HG03439 (cell line): ENCODE measurements at regions not wholly inside any gene's neighbourhood (a gene's known extent, or its start where the extent isn't known, plus 50 kb on each side); places are given as distances from the start of the nearest gene placed in this dataset.
"Not testable (repeated sequence)": the region's sequence is repeated elsewhere in the genome, so short reads cannot be mapped to it uniquely, and the experiment has no call there.

ENCODE experiments used
- ATAC-seq: cut with Tn5 transposase; IDR thresholded peaks from one replicate; pipeline ENCODE4 v1.9.1; 2021; ENCODE audit warnings: mild to moderate bottlenecking, moderate library complexity; ENCODE audit not compliant: unreplicated experiment

DNA sequence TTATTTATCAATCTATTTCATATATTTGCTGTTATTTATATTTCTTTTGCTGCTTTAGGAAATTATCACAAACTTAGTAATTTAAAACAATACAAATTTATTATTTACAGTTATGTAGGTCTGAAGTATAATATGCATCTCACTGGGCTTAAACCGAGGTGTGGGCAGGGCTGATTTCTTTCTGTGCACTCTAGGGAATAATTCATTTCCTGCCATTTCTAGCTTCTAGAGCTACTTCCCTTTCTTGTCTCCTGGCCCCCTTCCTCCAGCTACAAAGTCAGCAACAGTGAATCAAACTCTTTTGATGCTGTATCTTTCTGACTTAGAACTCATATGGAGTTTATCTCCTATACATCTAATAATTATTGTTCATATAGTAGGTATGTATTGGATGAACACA lies 303.5 kb upstream of the ARSJ start:
- ATAC-seq, result no peak

DNA sequence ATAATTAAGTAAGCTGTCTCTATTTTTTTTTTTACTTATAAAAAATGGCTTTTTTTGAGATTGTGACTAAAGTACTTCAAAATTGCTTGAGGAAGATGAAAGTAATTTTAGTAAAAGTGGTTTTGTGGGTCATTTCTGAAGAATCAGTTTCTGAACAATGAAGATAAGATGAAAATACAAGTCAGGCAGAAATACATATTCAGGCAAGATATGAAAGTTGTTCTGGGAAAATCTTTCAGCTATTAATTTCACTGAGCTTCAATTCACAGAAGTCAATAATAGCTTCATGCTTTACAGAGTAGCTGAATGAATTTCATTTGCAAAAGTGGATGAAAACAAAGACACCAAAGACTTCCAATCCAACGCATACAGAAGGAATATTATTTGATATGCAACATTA lies 305.2 kb upstream of the ARSJ start:
- no peak for ATAC-seq

DNA sequence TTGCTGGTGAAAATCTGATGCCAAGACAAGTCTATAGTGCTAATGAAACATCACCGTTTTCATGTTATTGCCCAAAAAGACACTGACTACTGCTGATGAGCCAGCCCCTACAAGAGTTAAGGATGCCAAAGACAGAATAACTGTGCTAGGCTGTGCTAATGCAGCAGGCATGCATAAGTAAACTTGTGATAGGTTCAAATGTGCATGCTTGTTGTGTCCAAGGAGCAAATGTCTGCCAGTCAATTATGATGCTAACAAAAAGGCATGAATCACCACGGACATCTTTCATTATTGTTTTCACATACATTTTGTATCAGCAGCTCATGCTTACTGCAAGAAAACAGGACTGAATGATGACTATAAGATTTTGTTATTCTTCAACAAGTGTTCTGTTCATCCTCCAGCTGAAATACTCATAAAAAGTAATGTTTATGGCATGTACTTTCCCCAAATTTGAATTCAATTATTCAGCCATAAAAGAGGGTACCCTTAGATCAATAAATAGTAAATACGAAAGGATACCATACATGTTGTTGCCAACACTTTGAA lies 306.9 kb upstream of the ARSJ start:
- ATAC-seq, result no peak

DNA sequence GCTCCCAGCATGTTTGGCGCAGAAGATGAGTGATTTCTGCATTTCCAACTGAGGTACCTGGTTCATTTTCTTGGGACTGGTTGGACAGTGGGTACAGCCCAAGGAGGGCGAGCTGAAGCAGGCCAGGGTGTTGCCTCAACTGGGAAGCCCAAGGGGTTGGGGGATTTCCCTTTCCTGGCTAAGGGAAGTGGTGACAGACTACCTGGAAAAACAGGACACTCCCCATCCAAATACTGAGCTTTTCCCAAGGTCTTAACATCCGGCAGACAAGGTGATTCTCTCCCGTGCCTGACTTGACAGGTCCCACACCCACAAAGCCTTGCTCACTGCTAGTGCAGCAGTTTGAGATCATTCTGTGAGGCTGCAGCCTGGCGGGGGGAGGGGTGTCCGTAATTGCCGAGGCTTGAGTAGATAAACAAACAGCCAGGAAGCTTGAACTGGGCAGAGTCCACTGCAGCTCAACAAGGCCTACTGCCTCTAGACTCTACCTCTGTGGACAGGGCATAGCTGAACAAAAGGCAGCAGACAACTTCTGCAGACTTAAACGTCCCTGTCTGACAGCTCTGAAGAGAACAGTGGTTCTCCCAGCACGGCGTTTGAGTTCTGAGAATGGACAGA lies 307.7 kb upstream of the ARSJ start:
- no peak for ATAC-seq

DNA sequence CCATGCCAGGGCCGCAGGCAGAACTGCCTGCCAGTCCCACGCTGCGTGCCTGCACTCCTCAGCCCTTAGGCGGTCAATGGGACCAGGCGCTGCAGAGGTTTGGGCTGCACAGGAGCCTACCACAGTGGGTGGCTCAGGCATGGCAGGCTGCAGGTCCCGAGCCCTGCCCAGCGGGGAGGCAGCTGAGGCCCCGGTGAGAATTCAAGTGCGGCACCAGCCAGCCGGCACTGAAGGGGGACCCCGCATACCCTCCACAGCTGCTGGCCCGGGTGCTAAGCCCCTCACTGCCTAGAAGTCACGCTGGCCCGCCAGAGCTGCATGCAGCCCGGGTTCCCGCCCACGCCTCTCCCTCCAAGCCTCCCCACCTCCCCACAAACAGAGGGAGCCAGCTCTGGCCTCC lies 302.5 kb upstream of the UGT8 start:
- ATAC-seq, result no peak

DNA sequence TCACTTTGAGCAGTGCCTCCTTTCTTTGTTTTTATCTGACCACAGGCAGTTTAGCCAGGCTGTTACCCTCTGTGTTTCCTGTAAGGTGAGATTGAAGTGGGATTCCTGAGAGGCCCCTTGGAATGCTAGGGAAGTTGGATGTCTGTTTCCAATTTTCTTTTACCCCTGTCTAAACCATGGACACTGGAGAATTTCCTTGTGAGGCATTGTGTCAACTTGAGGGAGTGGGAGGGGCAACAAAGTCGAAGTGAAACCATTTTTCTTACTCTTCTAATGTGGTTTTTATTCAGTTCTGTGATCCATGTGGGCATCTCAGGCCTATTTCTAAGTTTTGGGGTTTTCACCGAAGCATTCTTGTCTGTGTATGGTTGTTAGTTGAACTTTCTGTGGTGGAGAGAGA lies 296.1 kb upstream of the UGT8 start:
- no peak for ATAC-seq

DNA sequence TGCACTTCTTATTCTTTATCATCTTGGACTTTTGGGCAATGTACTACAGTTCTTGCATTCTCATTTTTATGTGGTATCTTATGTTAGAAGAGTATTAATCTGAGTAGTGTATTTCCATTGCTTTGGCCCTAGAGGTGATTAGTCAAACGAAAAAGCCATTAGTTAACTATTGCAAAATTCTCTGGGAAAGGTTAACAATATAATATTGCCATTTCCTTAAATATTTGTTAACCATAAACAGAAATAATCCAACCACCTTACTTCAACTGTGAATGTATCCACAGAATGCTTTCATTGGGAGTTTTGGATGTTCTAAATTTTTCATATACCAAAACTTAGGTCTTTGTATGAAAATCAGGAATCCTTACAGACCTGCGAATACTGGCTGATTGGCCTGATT lies 294.6 kb upstream of the UGT8 start:
- ATAC-seq, result no peak

DNA sequence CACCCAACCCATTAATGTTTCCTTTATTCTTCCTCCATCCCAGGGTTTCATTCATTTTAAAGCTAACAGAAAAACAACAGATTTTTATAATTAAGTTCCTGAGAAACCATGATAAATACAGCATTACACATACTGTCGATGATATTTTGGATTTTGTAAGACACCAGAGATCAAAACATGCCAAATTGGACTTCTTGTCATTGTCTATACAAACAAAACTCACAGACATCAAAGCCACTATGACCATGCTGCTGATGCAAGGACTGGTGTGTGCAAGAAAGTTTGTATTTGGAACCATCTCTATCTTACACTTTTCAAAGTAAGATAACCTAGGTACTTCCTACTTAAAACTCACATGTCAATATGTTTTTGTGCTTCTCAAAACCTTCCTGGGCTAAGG lies 294.0 kb upstream of the UGT8 start:
- no peak for ATAC-seq

DNA sequence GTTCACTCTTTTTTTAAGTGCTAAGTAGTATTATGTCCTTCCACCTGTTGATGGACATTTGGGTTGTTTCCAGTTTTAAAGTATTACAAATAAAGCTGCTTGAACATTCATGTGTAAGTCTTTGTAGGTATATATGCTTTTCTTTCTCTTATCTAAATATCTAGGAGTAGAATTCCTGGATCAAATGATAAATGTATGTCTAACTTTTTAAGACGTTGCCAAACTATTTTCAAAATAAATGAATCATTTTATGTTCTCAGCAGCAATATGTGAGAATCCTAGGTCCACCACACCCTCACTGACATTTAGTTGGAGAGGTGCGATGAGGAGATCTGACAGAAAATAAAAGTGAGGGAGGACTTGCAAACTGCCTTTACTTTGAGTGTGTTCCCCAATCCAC lies 291.7 kb upstream of the UGT8 start:
- no peak for ATAC-seq

DNA sequence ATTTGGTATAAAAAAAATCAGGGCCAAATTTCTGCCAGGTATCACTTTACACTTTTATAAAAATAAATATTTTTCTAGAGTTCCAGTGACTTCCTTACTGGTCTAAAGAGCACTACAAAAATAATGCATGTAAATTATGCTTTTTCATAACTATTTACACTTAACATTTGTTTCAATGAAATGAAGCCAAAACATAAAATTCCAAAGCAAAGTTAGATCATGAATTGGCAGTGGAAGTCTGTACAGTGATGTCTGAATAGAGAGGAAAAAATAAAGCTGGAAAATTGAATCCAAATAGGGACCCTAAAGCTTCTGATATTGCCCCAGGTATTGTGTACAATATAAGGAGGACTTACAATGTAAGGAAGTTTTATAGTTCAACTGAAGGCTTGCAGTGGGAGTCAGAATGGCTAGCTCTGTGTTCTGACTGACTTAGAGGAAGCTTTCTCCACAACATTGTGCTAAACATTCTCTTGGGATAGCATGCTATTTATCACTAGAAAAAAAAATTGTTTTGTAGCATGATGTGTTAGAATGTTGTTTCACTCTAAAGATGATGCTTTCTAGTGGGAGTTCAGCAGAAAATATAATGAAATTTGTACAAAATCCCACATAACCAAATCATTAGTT lies 288.2 kb upstream of the UGT8 start:
- no peak for ATAC-seq

DNA sequence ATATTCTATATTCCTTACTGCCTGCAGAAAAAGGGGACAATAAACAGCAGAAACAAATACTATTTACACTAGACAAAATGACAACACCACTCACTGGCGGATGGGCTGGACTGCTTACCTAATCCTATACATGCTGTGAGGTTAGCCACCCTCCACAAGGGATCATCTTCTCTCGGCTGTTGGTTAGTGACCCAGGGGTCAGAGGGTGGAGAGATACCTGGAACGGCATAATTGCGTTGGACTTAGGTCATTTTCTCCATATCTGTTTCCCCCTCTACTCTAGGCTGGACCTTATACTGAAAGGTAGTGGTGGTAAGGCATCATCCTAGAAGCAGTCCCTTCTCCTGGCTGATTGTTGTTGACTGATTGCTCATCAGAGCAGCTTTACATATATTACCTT lies 286.8 kb upstream of the UGT8 start:
- ATAC-seq, result no peak

DNA sequence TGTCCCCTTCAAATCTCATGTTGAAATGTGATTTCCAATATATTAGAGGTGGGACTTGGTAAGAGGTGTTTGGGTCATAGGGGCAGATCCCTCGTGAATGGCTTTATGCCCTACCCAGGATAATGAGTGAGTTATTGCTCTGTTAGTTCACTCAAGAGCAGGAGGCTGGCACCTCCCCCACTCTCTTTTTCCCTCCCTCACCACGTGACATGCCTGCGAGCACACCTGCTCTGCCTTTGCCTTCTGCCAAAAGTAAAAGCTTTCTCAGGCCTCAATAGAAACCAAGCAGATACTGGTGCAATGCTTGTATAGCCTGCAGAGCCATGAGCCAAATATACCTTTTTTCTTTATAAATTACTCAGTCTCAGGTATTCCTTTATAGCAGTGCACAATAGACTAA lies 286.3 kb upstream of the UGT8 start:
- ATAC-seq, result no peak

DNA sequence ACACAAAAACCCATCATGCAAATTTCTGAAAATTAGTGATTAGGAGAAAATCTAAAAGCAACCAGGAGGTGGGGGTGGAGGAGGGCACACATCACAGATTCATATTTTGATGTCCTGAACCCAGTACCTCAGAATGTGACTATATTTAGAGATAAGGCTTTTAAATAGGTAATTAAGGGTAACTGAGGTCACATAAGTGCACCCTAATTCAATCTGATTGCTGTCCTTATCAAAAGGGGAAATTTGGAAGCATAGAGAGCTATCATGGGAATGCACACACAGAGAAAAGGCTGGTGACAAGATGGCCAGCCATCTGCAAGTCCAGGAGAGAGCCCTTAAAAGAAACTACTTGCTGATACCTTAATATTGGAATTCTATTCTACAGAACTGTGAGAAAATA lies 281.8 kb upstream of the UGT8 start:
- no peak for ATAC-seq

DNA sequence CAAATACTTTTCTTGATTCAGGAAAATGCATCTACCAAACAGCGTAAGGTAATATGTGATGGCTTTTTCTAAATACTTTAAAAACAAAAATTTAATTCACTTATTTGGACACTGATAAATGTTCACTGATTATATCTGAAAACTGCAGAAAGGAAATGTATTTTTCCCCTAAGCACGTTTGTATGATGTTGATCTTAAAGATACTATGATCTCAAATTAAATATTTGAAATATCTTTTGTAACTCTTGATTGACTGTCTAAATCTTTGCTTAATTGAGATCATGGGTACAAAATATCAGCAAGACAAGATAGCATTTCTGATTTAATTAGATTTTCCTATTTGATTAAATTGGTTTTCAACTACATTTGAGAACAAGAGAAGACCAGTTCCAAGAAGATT lies 281.0 kb upstream of the UGT8 start:
- ATAC-seq, result no peak

DNA sequence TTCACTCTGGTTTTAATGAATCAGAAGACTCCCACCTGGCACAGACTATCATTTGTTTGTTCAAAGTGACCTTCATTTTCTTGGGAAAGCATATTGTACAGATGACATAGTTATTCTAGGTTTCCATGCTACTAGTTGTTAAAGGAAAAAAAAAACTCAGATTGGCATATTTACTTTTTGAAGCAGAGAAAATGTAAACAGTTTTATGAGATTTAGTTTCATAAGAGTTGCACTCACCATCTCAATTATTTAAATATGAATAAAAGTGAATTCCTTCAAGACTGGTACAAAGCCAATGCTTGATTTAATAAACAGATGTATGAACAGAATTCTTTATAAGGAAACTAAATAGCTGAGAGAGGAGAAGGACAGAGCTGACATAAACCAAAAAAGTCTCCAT lies 280.3 kb upstream of the UGT8 start:
- ATAC-seq, result no peak

DNA sequence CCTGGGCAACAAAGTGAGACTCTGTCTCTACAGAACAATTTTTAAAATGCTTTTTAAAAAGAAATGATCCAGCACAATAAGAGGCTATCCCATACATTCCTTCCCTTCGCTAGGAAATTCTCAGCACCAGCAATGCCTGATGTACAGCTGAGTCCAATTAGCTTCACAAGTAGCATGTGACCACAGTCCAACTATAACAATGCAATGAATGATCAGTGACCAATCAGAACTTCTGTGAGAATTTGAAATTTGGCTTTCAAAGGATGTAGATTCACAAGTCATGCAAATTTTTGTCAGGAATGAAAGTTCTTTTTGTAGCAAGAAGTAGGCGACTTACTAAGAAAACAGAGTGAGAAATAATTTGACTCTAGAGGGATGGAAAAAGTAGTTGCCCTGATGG lies 278.5 kb upstream of the UGT8 start:
- ATAC-seq, result no peak

DNA sequence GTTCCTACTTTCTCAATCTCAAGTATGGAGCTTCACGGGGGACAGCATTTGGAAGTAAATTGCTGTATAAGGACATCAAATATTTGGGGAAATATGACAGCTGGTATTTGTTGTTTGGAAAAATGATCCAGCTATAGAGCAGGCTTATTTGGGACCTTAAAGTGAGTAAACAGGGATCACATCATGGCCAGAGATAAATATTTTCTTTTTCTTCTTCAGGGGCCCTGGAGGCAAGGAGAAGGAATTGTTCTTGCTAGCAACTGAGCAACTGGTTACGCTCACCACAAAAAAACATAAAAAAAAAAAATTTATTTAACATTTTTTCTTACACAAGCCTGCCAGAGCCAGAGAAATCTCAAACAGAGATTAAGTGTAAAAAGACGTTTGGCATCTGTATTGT lies 277.2 kb upstream of the UGT8 start:
- ATAC-seq, result no peak

DNA sequence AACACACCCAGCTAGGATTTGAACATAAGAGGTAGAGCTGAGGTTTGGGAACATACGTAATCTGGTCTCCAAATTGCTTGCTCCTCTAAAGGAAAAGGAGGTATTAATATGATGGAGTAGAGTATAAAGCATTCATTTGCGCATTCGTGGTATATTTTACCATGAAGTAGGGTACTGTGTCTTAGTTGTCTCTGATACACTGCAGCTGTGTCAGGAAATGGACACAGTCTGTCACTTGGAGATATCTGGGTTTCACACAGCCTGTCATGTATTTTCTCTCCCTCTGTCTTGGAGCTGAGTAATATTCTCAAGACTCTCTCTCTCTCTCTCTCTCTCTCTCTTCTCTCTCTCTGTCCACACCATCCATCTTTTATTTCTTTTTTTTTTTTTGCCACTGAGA lies 274.8 kb upstream of the UGT8 start:
- ATAC-seq, result no peak

DNA sequence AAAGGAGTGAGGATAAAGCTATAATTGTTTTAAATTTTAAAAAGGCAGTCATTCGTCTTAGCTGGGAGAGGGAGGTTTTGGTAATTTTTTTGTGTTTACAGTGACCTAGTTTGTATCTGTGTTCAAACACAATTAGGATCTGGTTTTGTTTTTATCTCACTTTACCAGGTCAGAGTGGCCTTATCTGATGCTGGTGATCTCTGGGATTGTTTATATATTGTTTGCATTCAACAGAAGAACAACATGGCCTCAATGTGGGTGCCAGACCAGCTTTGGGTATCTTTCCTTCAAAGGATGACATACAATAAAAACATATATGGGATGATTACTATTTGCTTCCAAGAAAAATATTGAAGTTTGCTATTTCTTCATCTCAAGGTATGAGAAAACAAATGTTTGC lies 272.2 kb upstream of the UGT8 start:
- no peak for ATAC-seq

DNA sequence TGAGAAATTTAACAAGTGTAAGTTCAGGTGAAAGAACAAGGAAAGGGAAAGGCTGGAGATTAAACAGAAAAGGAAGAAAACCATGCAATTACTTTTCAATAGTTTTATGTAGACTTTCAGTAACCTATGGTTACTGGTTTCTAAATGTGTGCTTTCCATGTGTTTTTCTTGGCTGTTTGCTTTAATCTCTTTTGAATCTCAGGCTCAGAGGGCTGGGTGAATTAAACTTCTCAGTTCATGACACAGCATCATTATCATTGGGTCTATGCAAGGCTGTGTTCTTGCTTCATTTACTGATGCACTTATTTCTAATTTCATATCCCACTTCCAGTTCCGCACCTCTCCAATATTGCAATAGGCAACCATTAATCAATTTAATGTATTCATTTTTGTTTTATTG lies 266.5 kb upstream of the UGT8 start:
- no peak for ATAC-seq

DNA sequence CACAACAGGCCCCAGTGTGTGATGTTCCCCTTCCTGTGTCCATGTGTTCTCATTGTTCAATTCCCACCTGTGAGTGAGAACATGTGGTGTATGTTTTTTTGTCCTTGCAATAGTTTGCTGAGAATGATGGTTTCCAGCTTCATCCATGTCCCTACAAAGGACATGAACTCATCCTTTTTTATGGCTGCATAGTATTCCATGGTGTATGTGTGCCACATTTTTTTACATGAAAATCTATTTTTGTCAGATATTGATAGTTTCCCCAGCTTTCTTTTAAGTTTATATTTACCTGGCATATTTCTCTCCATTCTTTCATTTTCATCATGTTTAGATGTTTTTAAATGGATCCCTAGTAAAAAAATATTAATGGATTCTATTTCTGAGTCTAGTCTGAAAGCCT lies 264.2 kb upstream of the UGT8 start:
- not testable (repeated sequence) for ATAC-seq

DNA sequence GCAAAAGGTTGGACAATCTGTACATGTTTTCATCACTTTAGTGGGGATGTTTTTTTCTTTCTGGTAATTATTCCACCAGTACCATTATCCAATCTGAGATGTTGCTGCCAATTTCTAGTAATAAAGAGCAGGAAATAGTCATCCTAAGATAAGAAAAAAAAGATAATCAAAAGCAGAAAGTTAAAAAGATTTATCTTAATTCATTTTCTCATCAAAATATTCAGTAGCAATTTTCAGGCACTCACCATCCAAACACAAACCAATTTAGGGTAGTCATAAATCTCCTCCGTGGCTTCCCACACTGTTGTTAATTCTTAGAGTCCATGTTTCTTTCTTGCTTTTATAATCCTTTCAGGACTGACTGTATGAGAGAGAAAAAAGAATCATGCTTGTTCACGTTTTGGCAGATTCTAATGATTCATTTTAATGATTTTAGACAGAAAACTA lies 263.7 kb upstream of the UGT8 start:
- no peak for ATAC-seq

DNA sequence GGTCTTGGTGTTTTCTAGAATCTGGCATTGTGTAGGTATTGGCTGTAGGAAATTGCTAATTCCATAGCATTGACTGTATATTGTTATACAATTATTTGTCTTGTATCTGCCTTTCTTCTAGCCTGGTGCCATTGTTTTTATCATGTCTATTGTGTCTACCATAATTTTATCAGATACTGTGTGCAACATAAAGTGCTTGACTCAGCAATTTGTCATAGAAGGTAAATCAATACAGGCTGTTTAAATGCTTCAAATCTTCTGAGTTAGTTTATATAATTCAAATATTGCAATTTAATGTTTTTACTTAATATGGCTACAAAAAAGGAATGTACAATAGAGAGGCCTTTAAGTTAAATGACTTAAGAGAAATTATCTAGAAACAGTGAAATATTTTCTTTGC lies 263.3 kb upstream of the UGT8 start:
- no peak for ATAC-seq
